ENCODE measurements at regions not wholly inside any gene's neighbourhood (a gene's known extent, or its start where the extent isn't known, plus 50 kb on each side); places are given as distances from the start of the nearest gene placed in this dataset.

DNA sequence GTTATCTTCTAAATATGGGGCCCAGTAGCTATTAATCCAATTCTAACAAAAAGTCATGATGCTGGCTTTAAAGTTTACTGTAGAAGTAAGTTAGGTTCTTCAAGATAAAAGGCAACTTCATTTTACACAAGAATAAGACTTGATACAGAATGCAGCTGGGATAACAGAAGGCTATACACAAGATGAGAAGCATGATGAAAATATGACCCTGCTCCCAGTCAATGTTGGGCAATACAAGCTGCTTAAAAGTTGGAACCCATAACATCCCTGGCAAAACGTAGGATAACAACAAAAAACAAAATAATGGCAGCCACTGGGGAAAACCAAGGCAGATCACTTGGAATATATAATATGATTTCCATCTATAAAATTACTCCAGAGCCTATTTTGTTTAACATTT is 87.6 kb upstream of the RSPO3 start:
- TF ChIP-seq POLR2A (IDR thresholded peaks at IDR 0.05; ENCODE audit: low read depth, low read length) (no peak), RFX5 (IDR thresholded peaks at IDR 0.05; ENCODE audit: low read depth, low read length) (no peak), RCOR1 (IDR thresholded peaks at IDR 0.05; ENCODE audit: insufficient replicate concordance, low read length) (no peak), MAFK (IDR thresholded peaks at IDR 0.05; ENCODE audit: low read depth, low read length) (no peak), BHLHE40 (IDR thresholded peaks at IDR 0.05; ENCODE audit: low read depth, low read length) (no peak), NFE2L2 (IDR thresholded peaks at IDR 0.05; ENCODE audit: low read depth, low read length) (no peak), MXI1 (IDR thresholded peaks at IDR 0.05; ENCODE audit: borderline replicate concordance, low read depth, low read length) (no peak), MAZ (IDR thresholded peaks at IDR 0.05; ENCODE audit: borderline replicate concordance, low read depth, low read length) (no peak), CEBPB (IDR thresholded peaks at IDR 0.05; ENCODE audit: low read depth, low read length) (no peak), SMC3 (IDR thresholded peaks at IDR 0.05; ENCODE audit: low read depth, low read length) (no peak), CHD1 (IDR thresholded peaks at IDR 0.05; ENCODE audit: low read depth, low read length) (no peak), FOS (IDR thresholded peaks at IDR 0.05; ENCODE audit: low read depth, low read length) (no peak), RAD21 (IDR thresholded peaks at IDR 0.05; ENCODE audit: low read length) (no peak)
- TF ChIP-seq, protein P1, sequence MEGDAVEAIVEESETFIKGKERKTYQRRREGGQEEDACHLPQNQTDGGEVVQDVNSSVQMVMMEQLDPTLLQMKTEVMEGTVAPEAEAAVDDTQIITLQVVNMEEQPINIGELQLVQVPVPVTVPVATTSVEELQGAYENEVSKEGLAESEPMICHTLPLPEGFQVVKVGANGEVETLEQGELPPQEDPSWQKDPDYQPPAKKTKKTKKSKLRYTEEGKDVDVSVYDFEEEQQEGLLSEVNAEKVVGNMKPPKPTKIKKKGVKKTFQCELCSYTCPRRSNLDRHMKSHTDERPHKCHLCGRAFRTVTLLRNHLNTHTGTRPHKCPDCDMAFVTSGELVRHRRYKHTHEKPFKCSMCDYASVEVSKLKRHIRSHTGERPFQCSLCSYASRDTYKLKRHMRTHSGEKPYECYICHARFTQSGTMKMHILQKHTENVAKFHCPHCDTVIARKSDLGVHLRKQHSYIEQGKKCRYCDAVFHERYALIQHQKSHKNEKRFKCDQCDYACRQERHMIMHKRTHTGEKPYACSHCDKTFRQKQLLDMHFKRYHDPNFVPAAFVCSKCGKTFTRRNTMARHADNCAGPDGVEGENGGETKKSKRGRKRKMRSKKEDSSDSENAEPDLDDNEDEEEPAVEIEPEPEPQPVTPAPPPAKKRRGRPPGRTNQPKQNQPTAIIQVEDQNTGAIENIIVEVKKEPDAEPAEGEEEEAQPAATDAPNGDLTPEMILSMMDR (conservative IDR thresholded peaks at IDR 0.05; ENCODE audit: low read depth, low read length) = no peak
- TF ChIP-seq, protein P2, sequence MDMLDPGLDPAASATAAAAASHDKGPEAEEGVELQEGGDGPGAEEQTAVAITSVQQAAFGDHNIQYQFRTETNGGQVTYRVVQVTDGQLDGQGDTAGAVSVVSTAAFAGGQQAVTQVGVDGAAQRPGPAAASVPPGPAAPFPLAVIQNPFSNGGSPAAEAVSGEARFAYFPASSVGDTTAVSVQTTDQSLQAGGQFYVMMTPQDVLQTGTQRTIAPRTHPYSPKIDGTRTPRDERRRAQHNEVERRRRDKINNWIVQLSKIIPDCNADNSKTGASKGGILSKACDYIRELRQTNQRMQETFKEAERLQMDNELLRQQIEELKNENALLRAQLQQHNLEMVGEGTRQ (IDR thresholded peaks at IDR 0.05; ENCODE audit: low read depth, low read length) = no peak
- TF ChIP-seq, protein P3, sequence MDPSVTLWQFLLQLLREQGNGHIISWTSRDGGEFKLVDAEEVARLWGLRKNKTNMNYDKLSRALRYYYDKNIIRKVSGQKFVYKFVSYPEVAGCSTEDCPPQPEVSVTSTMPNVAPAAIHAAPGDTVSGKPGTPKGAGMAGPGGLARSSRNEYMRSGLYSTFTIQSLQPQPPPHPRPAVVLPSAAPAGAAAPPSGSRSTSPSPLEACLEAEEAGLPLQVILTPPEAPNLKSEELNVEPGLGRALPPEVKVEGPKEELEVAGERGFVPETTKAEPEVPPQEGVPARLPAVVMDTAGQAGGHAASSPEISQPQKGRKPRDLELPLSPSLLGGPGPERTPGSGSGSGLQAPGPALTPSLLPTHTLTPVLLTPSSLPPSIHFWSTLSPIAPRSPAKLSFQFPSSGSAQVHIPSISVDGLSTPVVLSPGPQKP (IDR thresholded peaks at IDR 0.05; ENCODE audit: borderline replicate concordance, low read depth, low read length) = no peak
- no peaks in the 10 kb centered on the region for H4K20me1 ChIP-seq (ENCODE audit: insufficient read depth, low read length)
- H3K9ac ChIP-seq (ENCODE audit: low read depth, low read length) = no peak overlapping the region
- H3K36me3 ChIP-seq (ENCODE audit: control insufficient read depth, insufficient read depth, low read length) = no peaks in the 10 kb centered on the region
- H3K23ac ChIP-seq (ENCODE audit: low read depth, low read length) = no peak overlapping the region
- H2BK5ac ChIP-seq (ENCODE audit: low read depth, low read length, poor library complexity, severe bottlenecking) = no peak overlapping the region
- in situ Hi-C loops (cut with MboI; ENCODE audit: low sequenced_read_pairs) (no loop called here), dilution Hi-C loops (cut with HindIII; ENCODE audit: low sequenced_read_pairs, unreplicated experiment) (no loop called here), intact Hi-C loops (cut with micrococcal nuclease) (no loop called here)
- H3K4me1 ChIP-seq (ENCODE audit: control insufficient read depth, insufficient read depth, low read length) = no peaks in the 10 kb centered on the region
- H3K9me3 ChIP-seq (ENCODE audit: control insufficient read depth, insufficient read depth, low read length) = no peaks in the 10 kb centered on the region
- ChIA-PET CTCF (no interaction called here), POLR2A (ENCODE audit: unreplicated experiment) (no interaction called here)
- H2AK9ac ChIP-seq (replicated peaks; ENCODE audit: low read depth, low read length, poor library complexity) = no peak overlapping the region
- H2BK15ac ChIP-seq (ENCODE audit: low read depth, low read length) = no peak overlapping the region
- H3K9me1 ChIP-seq (ENCODE audit: insufficient read depth, low read length) = no peaks in the 10 kb centered on the region
- no peak for DNase-seq
- no peak overlapping the region for H2BK120ac ChIP-seq (ENCODE audit: low read depth, low read length)
- no peak overlapping the region for H3K4ac ChIP-seq (ENCODE audit: low read depth, low read length)
- WGBS, 2 experiments (ENCODE audit: extremely low coverage in 2 of 2, insufficient read length in 1 of 2) = no CpG with 5 or more reads among the region's 1 CpG
- no peak overlapping the region for H4K8ac ChIP-seq (ENCODE audit: low read depth in 2 of 2, low read length in 2 of 2)
- H4K5ac ChIP-seq (ENCODE audit: low read depth, low read length) = no peak overlapping the region
- H2BK20ac ChIP-seq (ENCODE audit: low read depth, low read length) = no peak overlapping the region
- no TSS peak for BruUV-seq (replicated peaks)
- H2AK5ac ChIP-seq (ENCODE audit: low read depth, low read length) = no peak overlapping the region
- H2AFZ ChIP-seq (replicated peaks; ENCODE audit: low read length, poor library complexity) = no peak overlapping the region
- no peak overlapping the region for H4K91ac ChIP-seq (ENCODE audit: insufficient read depth, low read depth, low read length)
- no peak for ATAC-seq (ENCODE audit: low read depth)
- no peaks in the 10 kb centered on the region for H3K27me3 ChIP-seq (ENCODE audit: control insufficient read depth, insufficient read depth, low read length)
- H3K18ac ChIP-seq (ENCODE audit: low read depth, low read length) = no peak overlapping the region
- H3K79me1 ChIP-seq (ENCODE audit: low read depth in 1 of 2, low read length in 2 of 2) = no peaks in the 10 kb centered on the region
- H3K27ac ChIP-seq (ENCODE audit: insufficient read depth, low read length) = no peak overlapping the region
- no peak overlapping the region for H3K14ac ChIP-seq (replicated peaks; ENCODE audit: low read depth, low read length)
- H3K4me3 ChIP-seq (ENCODE audit: insufficient read depth, low read depth, low read length) = no peak overlapping the region
- H3K56ac ChIP-seq (ENCODE audit: extremely low read depth, insufficient read depth, low read length) = no peak overlapping the region
- H3K4me2 ChIP-seq (ENCODE audit: low read depth, low read length) = no peak overlapping the region
